ENCODE measurements at regions not wholly inside any gene's neighbourhood (a gene's known extent, or its start where the extent isn't known, plus 50 kb on each side); places are given as distances from the start of the nearest gene placed in this dataset.
A peak's percentile ranks its signal among the peaks of the same experiment; 100 is the strongest.

- POLR2A ChIA-PET (ENCODE audit: unreplicated experiment), result no interaction called here
- H3K79me1 ChIP-seq (ENCODE audit: low read depth in 1 of 2, low read length in 2 of 2), result no peaks in the 10 kb centered on the region
- H3K27ac ChIP-seq (ENCODE audit: insufficient read depth, low read length), result no peak overlapping the region
- no peak overlapping the region for H3K9ac ChIP-seq (ENCODE audit: low read depth, low read length)
- H2BK120ac ChIP-seq (ENCODE audit: low read depth, low read length), result no peak overlapping the region
- H4K5ac ChIP-seq (ENCODE audit: low read depth, low read length), result no peak overlapping the region
- no peak overlapping the region for H4K91ac ChIP-seq (ENCODE audit: insufficient read depth, low read depth, low read length)
- H3K9me3 ChIP-seq (ENCODE audit: control insufficient read depth, insufficient read depth, low read length), result no peaks in the 10 kb centered on the region
- H3K4me3 ChIP-seq (ENCODE audit: insufficient read depth, low read depth, low read length), result no peak overlapping the region
- H2AFZ ChIP-seq (replicated peaks; ENCODE audit: low read length, poor library complexity), result no peak overlapping the region
- no peak overlapping the region for H4K8ac ChIP-seq (ENCODE audit: low read depth in 2 of 2, low read length in 2 of 2)
- H3K9me1 ChIP-seq (ENCODE audit: insufficient read depth, low read length), result peaks cover 3% of the 10 kb centered on the region; the same call in 1 of the 2 replicates
- no peak overlapping the region for H3K4ac ChIP-seq (ENCODE audit: low read depth, low read length)
- peak overlapping the region; percentile 8; the same call in 1 of the 2 replicates for H2AK5ac ChIP-seq (ENCODE audit: low read depth, low read length)
- 92% methylated on average over 6 of the region's 16 CpGs; no CpG with 5 or more reads in 1 of the 2 experiments for WGBS, 2 experiments (ENCODE audit: extremely low coverage in 2 of 2, insufficient read length in 1 of 2)
- H3K36me3 ChIP-seq (ENCODE audit: control insufficient read depth, insufficient read depth, low read length), result no peaks in the 10 kb centered on the region
- intact Hi-C loops (cut with micrococcal nuclease) (no loop called here), dilution Hi-C loops (cut with HindIII; ENCODE audit: low sequenced_read_pairs, unreplicated experiment) (no loop called here), in situ Hi-C loops (cut with MboI; ENCODE audit: low sequenced_read_pairs) (no loop called here)
- H3K4me2 ChIP-seq (ENCODE audit: low read depth, low read length), result no peak overlapping the region
- no peaks in the 10 kb centered on the region for H3K27me3 ChIP-seq (ENCODE audit: control insufficient read depth, insufficient read depth, low read length)
- DNase-seq (no peak), ATAC-seq (ENCODE audit: low read depth) (no peak)
- no peak overlapping the region for H3K56ac ChIP-seq (ENCODE audit: extremely low read depth, insufficient read depth, low read length)
- no peak overlapping the region for H3K18ac ChIP-seq (ENCODE audit: low read depth, low read length)
- peaks cover 5% of the 10 kb centered on the region; the same call in 1 of the 2 replicates for H3K4me1 ChIP-seq (ENCODE audit: control insufficient read depth, insufficient read depth, low read length)
- no TSS peak for BruUV-seq (replicated peaks)
- H2BK5ac ChIP-seq (ENCODE audit: low read depth, low read length, poor library complexity, severe bottlenecking), result no peak overlapping the region
- H2BK20ac ChIP-seq (ENCODE audit: low read depth, low read length), result no peak overlapping the region; the same call in 1 of the 2 replicates
- no peak overlapping the region for H3K14ac ChIP-seq (replicated peaks; ENCODE audit: low read depth, low read length)
- H3K23ac ChIP-seq (ENCODE audit: low read depth, low read length), result no peak overlapping the region
- no peak overlapping the region for H2BK15ac ChIP-seq (ENCODE audit: low read depth, low read length)
- CTCF ChIA-PET, result no interaction called here
- no peak overlapping the region for H2AK9ac ChIP-seq (replicated peaks; ENCODE audit: low read depth, low read length, poor library complexity)
- H4K20me1 ChIP-seq (ENCODE audit: insufficient read depth, low read length), result no peaks in the 10 kb centered on the region
- TF ChIP-seq CHD1 (IDR thresholded peaks at IDR 0.05; ENCODE audit: low read depth, low read length) (no peak), MXI1 (IDR thresholded peaks at IDR 0.05; ENCODE audit: borderline replicate concordance, low read depth, low read length) (no peak), RCOR1 (IDR thresholded peaks at IDR 0.05; ENCODE audit: insufficient replicate concordance, low read length) (no peak), BHLHE40 (IDR thresholded peaks at IDR 0.05; ENCODE audit: low read depth, low read length) (no peak), CTCF (conservative IDR thresholded peaks at IDR 0.05; ENCODE audit: low read depth, low read length) (no peak), RFX5 (IDR thresholded peaks at IDR 0.05; ENCODE audit: low read depth, low read length) (no peak), NFE2L2 (IDR thresholded peaks at IDR 0.05; ENCODE audit: low read depth, low read length) (no peak), FOS (IDR thresholded peaks at IDR 0.05; ENCODE audit: low read depth, low read length) (no peak), MAFK (IDR thresholded peaks at IDR 0.05; ENCODE audit: low read depth, low read length) (no peak), MAZ (IDR thresholded peaks at IDR 0.05; ENCODE audit: borderline replicate concordance, low read depth, low read length) (no peak), CEBPB (IDR thresholded peaks at IDR 0.05; ENCODE audit: low read depth, low read length) (no peak), SMC3 (IDR thresholded peaks at IDR 0.05; ENCODE audit: low read depth, low read length) (no peak), POLR2A (IDR thresholded peaks at IDR 0.05; ENCODE audit: low read depth, low read length) (no peak)
- TF ChIP-seq, protein P1, sequence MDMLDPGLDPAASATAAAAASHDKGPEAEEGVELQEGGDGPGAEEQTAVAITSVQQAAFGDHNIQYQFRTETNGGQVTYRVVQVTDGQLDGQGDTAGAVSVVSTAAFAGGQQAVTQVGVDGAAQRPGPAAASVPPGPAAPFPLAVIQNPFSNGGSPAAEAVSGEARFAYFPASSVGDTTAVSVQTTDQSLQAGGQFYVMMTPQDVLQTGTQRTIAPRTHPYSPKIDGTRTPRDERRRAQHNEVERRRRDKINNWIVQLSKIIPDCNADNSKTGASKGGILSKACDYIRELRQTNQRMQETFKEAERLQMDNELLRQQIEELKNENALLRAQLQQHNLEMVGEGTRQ (IDR thresholded peaks at IDR 0.05; ENCODE audit: low read depth, low read length), result no peak
- TF ChIP-seq, protein P2, sequence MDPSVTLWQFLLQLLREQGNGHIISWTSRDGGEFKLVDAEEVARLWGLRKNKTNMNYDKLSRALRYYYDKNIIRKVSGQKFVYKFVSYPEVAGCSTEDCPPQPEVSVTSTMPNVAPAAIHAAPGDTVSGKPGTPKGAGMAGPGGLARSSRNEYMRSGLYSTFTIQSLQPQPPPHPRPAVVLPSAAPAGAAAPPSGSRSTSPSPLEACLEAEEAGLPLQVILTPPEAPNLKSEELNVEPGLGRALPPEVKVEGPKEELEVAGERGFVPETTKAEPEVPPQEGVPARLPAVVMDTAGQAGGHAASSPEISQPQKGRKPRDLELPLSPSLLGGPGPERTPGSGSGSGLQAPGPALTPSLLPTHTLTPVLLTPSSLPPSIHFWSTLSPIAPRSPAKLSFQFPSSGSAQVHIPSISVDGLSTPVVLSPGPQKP (IDR thresholded peaks at IDR 0.05; ENCODE audit: borderline replicate concordance, low read depth, low read length), result no peak
These were observed 253.1 kb downstream of the SIPA1L2 start for GRCh38 chr1:232376632-232377493.

Measured in IMR-90 (cell line).